Inferior parietal cortex (tissue), 1 donor: ENCODE measurements at regions not wholly inside any gene's neighbourhood (a gene's known extent, or its start where the extent isn't known, plus 50 kb on each side); places are given as distances from the start of the nearest gene placed in this dataset.

ENCODE experiments used
- DNase-seq: peaks from one replicate; pipeline ENCODE4 v3.0.0-alpha.2; 2016; ENCODE audit errors: extremely low spot score

DNA sequence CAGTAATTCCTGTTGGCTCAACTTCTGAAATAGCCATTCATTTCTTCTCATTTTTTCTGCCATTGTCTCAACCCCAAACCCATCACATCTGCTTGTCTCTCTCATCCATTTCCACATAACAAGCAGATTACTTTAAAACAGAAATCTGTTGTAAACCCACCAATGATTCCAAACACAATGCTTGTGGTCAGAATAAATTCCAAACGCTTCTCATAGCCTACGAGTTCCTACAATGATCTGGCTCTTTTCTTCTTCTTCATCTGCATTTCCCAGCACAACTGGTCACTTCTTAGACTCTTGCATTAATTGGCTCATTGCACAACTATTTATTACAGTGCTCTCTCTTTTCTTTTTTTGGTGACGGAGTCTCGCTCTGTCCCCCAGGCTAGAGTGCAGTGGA lies 364.1 kb downstream of the GATA3 start:
- DNase-seq = no peak

DNA sequence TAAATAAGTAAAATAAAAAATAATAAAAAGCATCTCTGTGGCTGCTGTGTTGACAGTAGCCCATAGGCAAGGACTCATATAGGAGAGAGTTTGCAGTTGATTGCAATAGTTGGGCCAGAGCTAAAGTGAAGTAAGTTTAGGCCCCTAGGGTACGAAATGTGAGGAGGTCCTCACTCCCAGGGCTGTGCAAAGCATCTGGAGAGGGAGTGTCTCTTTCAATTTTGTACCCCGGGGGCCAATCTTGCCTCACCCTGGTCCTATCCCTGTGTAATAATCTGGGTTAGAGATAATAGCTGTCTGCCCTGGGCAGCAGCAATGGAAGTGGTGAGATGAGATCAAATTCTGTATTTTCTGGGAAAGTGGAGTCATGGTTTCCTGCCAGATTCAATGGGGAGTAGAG lies 365.7 kb downstream of the GATA3 start:
- DNase-seq = no peak

DNA sequence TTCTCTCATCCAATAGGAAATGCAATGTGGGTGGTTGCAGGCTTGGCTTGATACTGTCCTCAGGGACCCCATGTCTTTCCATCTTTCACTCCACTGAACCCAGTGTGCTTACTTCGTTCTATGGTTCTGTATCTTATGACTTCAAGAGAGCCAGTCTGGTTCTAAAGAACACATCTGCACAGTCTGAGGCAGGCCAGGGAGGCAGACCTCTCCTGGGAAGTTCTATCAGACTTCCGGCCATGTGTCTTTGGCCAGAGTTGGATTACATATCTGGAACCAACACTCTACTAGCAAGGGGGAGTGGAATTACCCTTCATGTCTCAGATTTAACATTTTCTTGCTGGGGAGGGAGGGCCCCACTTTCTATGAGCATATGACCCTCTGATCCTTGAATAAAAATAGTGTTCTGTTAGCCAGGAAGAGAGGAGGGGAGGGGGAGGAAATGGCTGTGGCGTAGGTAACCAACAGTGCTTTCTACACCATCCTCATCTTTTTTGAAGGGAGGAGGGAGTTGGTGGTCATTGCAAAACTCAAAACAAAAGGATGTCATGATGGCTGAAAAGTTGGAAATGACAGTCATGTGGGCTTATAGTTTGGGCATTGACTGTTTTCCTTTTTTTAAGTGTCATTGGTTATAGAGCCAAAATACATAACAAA lies 370.2 kb downstream of the GATA3 start:
- DNase-seq = no peak

DNA sequence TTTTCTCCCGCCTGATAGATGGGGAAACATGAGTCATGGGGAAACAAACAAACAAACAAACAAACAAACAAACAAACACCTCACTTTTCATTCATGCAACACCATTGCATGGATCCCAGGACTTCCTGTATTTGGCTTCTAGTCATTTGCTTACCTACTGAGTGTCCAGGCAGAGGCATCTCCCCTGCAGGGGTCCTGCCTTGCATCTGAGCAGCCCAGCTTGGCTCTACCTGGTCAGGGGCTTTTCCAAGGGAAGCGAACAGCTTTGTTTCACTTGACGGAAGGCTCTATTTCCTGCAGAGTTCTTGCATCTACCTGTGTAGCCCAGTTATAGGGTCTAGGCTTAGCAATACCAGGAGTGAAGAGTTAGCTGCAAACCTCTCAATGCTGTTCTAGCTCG lies 374.2 kb downstream of the GATA3 start:
- no peak for DNase-seq

DNA sequence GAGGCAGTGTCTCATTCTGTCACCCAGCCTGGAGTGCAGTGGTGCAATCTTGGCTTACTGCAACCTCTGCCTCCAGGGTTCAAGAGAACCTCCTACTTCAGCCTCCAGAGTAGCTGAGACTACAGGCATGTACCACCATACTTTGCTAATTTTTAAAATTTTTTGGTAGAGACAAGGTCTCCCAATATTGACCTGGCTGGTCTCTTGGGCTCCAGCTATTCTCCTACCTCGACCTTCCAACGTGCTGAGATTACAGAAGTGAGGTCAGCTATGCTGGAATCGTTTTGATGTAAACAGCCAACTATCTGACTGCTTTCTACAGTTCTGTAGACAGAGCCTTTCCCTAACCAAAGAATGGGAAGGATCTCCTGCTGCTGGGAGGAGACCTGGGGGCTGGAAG lies 375.8 kb downstream of the GATA3 start:
- no peak for DNase-seq

DNA sequence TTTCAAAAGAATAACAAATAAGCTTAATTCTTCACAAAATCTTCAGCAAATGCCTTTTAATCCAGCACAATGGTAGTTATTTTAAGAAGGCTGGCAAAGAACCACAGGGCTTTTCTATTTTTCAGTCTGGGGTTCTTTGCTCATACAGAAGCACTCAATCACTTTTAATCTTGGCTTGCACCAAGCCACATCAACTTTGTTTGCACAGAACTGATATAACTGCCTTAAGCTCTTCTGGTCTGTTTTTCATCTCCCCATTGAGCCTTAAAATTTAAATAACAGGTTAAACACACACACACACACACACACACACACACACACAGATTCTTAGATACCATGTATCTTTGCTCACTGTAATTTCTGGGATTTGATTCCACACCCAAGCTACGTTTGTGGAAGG lies 377.0 kb downstream of the GATA3 start:
- DNase-seq = no peak

DNA sequence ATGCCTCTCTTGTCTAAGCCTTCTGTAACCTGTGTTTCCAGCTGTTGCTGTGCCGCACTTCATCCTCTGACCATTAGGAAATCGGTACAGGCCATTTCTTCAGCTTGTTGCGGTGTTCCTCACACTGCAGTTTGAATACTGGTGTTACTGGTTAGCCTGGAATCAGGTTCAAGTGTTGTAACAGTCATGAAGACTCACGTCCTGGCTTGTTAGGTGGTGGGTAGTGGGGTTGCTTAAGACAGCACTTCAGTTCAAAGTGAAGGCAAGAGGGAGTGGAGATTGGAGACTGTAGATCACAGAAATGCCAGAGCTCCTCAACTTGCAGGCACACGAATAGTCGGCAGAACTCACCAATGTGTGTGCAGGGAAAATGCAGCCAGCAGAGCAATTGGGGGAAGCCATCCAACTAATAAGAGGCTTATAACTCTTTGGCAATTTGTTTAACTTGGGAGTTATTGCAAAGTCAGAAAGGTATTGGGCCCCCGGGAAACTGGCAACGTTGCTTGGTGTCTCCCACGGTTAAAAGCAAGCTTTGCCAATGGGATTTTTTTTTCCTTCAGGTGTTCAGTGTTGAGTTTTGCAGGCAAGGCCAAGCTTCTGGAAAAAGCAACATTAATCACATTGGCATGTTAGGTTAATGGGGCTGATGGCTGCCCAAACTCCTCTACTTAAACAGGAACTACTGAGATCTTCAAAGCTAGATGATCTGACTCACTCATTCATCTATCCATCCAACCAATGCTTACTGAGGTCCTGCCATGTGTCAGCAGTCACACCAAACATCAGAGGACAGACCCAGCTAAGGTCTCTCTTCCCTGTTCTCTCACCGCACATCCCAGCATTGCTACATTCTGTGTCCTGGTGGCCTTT lies 380.9 kb downstream of the GATA3 start:
- no peak for DNase-seq

DNA sequence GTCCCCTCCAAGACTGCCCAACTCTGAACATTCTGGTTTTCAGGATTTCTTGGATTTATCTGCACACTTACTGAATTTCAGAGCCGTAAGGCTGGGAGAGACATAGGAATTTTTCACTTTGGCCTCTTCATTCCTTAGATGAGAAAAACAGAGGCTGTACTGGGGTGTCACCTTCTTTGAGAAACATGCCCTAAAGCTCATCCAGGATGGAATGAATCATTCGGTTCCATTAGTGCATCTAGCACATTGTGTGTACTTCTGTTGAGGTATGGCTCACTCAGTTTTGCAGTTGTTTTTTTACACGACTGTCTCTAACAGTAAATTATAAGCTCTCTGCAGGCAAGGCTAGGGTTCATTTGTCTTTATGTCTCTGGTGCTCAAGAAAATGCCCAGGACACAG lies 383.4 kb downstream of the GATA3 start:
- DNase-seq = no peak

DNA sequence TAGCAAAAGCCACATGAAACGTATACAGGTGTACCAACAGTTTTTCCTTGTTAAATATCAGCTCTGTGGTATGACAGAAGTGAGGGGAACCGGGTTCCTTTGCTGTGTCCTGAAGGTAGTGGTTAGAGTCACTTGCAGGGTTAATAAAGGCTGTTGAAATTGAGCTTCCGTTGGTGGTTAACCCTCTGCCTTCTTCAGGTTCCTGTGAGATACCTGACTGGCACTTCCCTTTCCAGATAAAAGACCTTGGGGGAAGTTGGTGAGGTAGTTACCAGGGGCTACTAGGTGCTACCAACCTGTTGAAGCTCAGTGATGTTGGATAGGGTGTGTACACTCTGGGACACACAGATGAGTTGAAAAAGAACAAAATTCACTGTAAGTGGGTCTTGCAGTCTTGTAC lies 384.1 kb downstream of the GATA3 start:
- DNase-seq = no peak

DNA sequence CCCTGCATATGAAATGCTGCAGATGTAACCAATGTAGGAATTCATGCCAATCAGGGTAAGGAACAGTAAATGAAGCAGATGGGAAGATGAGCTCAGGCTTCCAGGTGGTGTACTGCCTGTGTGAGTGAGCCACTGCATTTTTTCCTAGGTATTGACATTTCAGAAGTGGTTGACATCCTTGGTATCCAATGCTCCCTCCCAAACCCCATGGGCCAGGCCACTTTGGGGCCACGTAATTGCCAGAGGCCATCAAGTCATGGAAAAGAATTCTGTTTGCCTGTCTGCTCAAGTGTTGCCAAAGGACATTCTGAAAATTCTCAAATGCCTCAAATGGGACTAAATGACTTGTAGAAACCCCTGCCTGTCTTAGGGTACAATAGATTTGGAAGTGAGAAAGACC lies 384.6 kb downstream of the GATA3 start:
- no peak for DNase-seq

DNA sequence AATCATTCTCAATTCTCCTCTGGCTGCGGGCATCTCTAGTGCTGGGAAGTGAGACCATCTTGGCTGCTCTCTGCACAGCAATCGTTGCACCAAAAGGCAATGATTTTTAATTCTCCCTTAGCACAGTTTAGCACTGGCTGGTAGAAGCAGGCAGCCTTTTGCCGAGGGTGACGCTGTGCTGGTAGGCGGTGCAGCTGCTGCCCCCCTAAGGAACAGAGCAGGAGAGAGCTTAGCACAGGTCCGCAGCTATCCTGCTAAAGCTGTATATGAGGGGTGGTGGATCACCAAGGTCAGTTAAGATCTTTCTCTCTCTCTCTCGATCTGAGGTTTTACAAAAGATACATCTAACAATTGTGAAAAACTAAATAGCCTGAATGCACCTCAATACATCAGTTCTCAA lies 390.1 kb downstream of the GATA3 start:
- DNase-seq = no peak

DNA sequence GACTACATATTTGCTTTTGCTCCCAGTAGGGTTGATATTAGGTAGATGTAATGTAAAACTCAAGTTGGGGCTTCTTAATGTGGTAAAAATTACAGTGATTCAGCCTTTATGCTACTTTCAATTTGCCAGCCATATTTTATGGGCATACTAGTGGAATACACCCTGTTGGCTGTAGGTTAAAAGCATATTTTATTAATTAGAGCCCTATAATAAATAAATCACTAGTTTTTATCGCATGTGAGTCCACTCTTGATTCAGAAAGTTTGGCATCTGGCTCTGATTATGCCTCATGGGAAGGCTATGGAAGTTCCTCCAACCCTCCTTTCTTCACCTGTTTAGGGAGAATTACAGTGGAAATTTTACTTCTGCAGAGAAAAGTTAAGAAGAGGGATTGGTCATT lies 390.9 kb downstream of the GATA3 start:
- DNase-seq = no peak

DNA sequence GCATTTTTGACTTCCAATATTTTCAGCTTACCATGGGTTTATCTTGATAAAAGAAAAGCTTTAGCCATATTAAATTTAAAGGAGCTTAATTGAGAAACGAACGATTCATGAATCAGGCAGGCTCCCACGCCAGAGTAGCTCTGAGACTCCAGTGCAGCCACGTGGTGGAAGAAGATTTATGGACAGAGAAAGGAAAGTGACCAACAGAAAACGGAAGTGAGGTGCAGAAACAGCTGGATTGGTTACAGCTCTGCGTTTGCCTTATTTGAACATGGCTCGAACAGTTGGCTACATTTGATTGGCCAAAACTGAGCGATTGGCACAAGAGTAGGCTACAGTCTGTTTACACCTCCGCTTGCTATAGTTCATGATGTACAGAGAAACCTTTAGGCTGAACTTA lies 395.4 kb downstream of the GATA3 start:
- DNase-seq = no peak

DNA sequence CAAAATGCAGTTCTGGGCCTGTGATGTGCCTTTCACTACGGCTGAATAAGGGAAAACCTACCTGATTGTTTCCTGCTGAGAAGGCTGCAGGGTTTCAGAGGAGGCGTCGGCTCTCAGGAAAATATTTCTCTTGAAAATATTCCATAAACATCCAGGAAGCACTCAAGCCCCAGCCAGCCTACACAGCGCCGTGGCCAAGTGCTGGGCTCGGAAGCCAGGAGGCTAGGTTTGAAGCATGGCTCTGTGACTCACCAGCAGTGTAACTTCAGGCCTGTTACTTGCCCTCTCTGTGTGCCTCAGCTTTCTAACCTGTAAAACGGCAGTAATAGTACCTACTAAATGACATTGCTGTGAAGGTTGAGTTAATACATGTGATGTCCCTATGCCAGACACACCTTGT lies 399.1 kb downstream of the GATA3 start:
- no peak for DNase-seq

DNA sequence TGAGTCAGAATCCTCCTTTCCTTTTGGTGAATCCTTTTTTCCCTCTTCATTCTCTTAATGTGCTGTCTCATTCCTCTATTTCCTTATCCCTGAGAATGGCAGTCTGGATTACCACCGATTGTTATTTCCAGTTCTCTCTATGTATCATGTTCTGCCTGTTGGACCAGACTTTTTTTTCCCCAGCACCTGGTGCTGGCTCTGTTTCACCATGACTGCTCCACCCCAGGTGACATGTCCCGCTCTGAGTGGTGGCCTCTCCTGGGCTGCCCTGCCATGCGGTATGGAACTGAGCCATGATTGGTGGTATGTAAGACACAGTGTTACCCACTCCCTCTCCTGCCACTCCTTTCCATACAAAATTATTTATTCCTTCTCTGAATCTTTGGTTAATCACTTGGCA lies 399.9 kb downstream of the GATA3 start:
- DNase-seq = no peak

DNA sequence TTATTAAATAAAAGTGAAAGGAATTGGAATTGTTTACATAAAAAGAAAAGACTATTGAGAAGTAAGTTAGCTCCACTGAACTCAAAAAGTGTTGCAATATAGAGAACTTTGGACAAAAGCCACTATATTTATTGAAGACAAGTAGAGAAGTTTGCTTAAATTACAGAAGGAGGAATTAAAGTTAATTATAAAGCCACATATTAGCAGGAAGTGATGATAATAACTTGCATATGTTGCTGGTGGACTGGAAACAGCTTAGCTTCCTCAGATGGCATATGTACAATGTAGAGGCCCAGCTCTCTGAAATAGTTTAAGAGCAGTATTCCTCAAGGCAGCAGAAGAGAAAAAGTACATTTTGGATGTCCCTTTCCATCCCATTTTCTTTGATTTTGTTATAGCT lies 400.7 kb downstream of the GATA3 start:
- no peak for DNase-seq

DNA sequence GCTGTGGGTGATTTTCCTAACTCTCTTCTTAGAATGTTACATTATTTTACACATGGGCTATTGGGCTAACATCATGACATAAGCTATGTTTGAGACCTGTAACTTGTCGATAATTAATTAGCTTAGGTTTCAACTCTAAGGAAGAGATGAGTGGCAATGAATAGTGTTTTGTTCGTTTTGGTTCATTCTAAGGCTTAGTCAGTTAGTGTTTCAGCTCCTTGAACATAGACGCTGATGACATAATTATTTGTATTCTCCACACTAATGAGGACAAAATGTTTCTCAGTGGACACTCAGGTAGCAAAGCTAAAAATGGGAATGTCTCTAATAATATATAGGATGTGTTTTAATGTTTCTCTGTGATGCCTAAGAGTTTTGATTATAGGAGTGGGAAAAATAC lies 401.9 kb downstream of the GATA3 start:
- DNase-seq = no peak

DNA sequence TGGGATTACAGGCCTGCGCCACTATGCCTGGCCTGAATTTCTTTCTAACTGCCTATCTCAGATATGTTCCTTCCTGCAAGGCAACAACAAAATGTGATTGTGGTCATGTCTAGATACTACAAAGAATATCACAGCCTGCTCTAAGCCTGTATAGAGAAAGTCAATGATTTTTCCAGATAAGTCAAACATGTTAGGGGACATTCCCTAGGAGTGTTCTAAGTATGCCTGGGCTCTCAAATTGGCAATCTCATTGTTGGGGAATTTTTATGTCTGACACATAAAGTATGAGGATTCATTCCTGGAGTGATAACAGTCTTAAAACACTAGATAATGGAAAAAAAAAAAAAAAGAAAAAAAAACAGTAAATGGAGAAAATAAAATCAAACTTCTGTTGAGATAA lies 406.1 kb downstream of the GATA3 start:
- DNase-seq = no peak

DNA sequence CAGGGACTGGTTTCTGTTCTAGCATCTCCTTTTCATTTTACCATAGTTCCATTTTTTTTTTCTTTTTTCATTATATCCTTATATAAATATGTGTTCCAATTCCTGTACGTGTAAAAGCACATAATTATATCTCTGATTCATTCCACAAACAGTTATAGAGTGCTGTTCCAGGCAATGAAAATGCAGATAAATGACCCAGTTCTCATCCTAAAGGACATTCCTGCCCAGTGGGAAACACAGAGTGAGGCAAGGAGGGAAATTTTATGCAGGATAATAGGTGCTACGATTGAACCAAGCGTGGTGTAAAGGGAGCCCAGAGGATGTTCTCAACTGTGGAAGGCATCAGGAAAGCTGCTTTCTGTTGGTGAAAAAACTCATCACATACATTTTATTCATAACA lies 408.1 kb downstream of the GATA3 start:
- DNase-seq = peak; percentile 25

DNA sequence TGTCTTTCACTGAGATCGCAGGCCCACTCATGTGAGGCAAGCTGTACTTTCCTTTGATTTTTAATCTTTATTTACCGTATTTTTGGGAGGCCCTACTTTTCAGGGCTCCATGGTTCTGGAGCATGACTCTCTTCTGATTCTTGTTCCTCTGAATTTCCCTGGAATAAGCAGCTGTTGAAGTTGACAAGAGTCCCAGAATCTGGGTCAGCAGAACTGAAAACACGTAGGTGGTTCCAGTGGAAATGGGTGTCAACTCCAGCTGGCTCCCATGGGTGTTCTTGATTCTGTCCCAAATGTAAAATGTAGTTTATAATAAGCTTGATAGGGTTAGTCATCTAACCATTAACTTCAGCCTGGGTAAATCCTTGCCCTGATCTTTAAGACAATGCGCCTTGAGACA lies 409.4 kb downstream of the GATA3 start:
- DNase-seq = peak; percentile 53

DNA sequence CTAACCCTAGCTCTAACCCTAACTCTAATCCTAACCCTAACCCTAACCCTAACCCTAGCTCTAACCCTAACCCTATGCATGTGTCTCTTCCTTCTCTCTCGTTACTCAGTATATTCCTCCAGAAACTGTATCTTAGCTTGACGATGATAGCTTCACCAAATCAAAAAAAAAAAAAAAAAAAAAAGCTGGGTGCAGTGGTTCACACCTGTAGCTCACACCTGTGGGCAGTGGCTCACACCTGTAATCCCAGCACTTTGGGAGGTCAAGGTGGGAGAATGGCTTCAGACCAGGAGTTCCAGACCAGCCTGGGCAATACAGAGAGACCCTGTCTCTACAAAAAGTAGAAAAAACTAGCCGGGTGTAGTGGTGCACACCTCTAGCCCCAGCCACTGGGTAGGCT lies 414.0 kb downstream of the GATA3 start:
- no peak for DNase-seq

DNA sequence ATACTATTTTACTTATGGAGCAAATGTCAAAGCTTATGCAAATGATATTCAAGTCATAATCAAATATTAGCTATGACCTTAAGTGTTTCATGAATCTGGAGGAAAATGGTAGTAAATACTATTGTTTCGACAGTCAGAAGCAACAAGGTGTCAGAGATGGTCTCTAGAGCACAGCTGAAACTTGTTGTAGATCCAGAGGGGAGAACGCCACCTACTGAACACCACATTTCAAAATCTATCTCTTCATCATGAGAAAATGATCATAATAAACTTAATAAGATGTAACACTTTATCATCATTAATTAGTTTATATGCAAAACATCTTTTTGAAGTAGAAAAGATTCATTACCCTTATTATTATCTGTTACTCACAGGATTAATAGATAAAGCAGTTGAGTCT lies 418.7 kb downstream of the GATA3 start:
- DNase-seq = no peak

DNA sequence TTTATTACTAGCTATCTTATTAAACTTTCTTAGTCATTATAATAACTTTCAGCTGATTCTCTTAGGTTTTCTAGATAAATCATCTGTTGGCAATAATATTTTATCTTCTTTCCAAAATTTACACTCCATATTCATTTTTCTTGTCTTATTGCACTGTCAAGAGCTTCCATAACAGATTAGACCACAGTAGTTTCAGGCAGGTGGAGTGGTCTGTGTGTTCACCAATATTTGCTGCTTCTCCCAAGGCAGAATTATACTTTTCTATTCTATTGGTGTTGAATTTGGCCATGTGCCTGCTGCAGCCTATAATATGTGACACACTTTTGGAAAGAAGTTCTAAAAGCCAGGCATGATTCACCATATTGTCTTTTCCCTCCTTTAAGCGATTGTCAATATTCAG lies 422.8 kb downstream of the GATA3 start:
- DNase-seq = no peak
